Sigmoid colon (tissue), 6 donors: ENCODE measurements at regions not wholly inside any gene's neighbourhood (a gene's known extent, or its start where the extent isn't known, plus 50 kb on each side); places are given as distances from the start of the nearest gene placed in this dataset.

Source experiments
- DNase-seq: peaks from one replicate; pipeline ENCODE4 v3.0.0-alpha.2; 2019
- H3K27ac ChIP-seq, 4 donors: fragments of 200-600 bp; sonication (generic); one replicate each; pipeline ENCODE4 v1.5.1; 2016 to 2019; ENCODE audit warnings: mild to moderate bottlenecking in 1 of 4
- H3K27me3 ChIP-seq, 3 donors: fragments of 200-600 bp; sonication (generic); one replicate each; pipeline ENCODE4 v1.5.1; 2019; ENCODE audit warnings: mild to moderate bottlenecking in 1 of 3
- H3K36me3 ChIP-seq, 4 donors: fragments of 200-600 bp; sonication (generic); one replicate each; pipeline ENCODE4 v1.5.1; 2016 to 2019
- H3K4me1 ChIP-seq, 4 donors: fragments of 200-600 bp; sonication (generic); one replicate each; pipeline ENCODE4 v1.5.1; 2017 to 2019
- H3K4me3 ChIP-seq, 4 donors: fragments of 200-600 bp; sonication (generic); one replicate each; pipeline ENCODE4 v1.5.1; 2017 to 2019; ENCODE audit warnings: mild to moderate bottlenecking in 2 of 4, moderate library complexity in 1 of 4
- H3K9me3 ChIP-seq, 4 donors: fragments of 200-600 bp in 3 of 4; sonication (generic) in 3 of 4; one replicate each; pipeline versions ENCODE4 v1.5.1 to v1.6.1; 2013 to 2019
- EP300 ChIP-seq, 4 donors: sonication (generic); formaldehyde crosslinking; IDR thresholded peaks; one replicate each; pipeline ENCODE4 v1.6.1; 2017; ENCODE audit warnings: antibody characterized with exemption in 4 of 4
- POLR2A ChIP-seq, 2 donors: fragments of 450-650 bp; IDR thresholded peaks; one replicate each; pipeline ENCODE4 v1.6.1; 2016; ENCODE audit warnings: antibody characterized with exemption in 2 of 2, mild to moderate bottlenecking in 2 of 2, moderate library complexity in 2 of 2
- POLR2AphosphoS5 ChIP-seq, 4 donors: sonication (generic); formaldehyde crosslinking; IDR thresholded peaks; one replicate each; pipeline ENCODE4 v1.6.1; 2017; ENCODE audit warnings: antibody characterized with exemption in 4 of 4
- WGBS, 2 donors: extraction: QIAGEN DNeasy Blood & Tissue Kit; methylation state at CpG; one replicate each; pipeline ENCODE4 v1.1.7; 2013; 5-methylcytosine and 5-hydroxymethylcytosine counted together
- intact Hi-C: fragments of 100-400 bp; cut with DNase I; formaldehyde crosslinking; loops from one replicate; pipeline ENCODE4 v1.15.1; 2023
- TF ChIP-seq, protein P1 (sequence below), 4 experiments: fragments of 450-650 bp in 3 of 4; fragments of 200-600 bp in 1 of 4; IDR thresholded peaks; one replicate each; pipeline ENCODE4 v1.5.1; 2016 to 2019; ENCODE audit warnings: antibody characterized with exemption in 4 of 4, mild to moderate bottlenecking in 3 of 4, moderate library complexity in 2 of 4
- donor health status: healthy with polysubstance abuse.
- donor health status: healthy.

DNA sequence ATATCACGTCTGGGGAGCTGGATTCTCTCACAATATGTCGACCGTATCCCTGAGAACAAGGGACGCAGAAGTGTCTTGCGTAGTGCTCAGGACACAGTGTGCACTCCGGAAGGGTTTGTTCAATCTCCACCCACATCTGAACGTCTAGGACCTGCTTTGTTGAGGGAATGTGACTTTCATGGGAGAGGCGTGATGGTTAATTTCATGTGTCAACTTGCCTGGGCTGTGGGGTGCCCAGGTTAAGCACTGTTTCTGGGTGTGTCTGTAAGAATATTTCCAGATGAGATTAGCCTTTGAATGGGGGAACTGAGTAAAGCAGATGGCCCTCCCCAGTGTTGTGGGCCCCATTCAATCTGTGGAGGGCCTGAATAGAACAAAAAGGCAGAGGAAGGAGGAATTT is 80.4 kb upstream of the SFMBT2 start:
- TF ChIP-seq POLR2AphosphoS5 (IDR thresholded peaks at IDR 0.05) (no peak), POLR2A (IDR thresholded peaks at IDR 0.05) (no peak), EP300 (IDR thresholded peaks at IDR 0.05) (no peak)
- TF ChIP-seq, protein P1, sequence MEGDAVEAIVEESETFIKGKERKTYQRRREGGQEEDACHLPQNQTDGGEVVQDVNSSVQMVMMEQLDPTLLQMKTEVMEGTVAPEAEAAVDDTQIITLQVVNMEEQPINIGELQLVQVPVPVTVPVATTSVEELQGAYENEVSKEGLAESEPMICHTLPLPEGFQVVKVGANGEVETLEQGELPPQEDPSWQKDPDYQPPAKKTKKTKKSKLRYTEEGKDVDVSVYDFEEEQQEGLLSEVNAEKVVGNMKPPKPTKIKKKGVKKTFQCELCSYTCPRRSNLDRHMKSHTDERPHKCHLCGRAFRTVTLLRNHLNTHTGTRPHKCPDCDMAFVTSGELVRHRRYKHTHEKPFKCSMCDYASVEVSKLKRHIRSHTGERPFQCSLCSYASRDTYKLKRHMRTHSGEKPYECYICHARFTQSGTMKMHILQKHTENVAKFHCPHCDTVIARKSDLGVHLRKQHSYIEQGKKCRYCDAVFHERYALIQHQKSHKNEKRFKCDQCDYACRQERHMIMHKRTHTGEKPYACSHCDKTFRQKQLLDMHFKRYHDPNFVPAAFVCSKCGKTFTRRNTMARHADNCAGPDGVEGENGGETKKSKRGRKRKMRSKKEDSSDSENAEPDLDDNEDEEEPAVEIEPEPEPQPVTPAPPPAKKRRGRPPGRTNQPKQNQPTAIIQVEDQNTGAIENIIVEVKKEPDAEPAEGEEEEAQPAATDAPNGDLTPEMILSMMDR (IDR thresholded peaks at IDR 0.05) = no peak
- no peaks in the 10 kb centered on the region for H3K4me1 ChIP-seq
- WGBS, 2 donors = 86 to 91% methylated on average over 8 of the region's 8 CpGs
- DNase-seq = no peak
- H3K36me3 ChIP-seq = no peaks in the 10 kb centered on the region
- intact Hi-C loops = no loop called here
- H3K27ac ChIP-seq = no peak overlapping the region
- H3K4me3 ChIP-seq = no peak overlapping the region
- no peaks in the 10 kb centered on the region for H3K9me3 ChIP-seq
- peaks cover 0 to 3% (median 0%) of the 10 kb centered on the region in 3 donors for H3K27me3 ChIP-seq

GRCh38 chr10:7488418-7488829 is 77.6 kb upstream of the SFMBT2 start:
- 24 to 61% methylated on average over 6 of the region's 6 CpGs for WGBS, 2 donors
- Histone ChIP-seq H3K9me3 (no peaks in the 10 kb centered on the region), H3K4me3 (no peak overlapping the region), H3K27me3 (peaks cover 0 to 5% (median 0%) of the 10 kb centered on the region in 3 donors), H3K4me1 (no peaks in the 10 kb centered on the region), H3K36me3 (no peaks in the 10 kb centered on the region), H3K27ac (peak overlapping the region in 3 of 4 donors; percentile 5 to 41 (median 15))
- TF ChIP-seq EP300 (IDR thresholded peaks at IDR 0.05) (no peak), POLR2A (IDR thresholded peaks at IDR 0.05) (no peak), POLR2AphosphoS5 (IDR thresholded peaks at IDR 0.05) (peak; percentile 32 to 68 (median 51))
- TF ChIP-seq, protein P1 (IDR thresholded peaks at IDR 0.05) = no peak
- intact Hi-C loops = no loop called here
- DNase-seq = peak; percentile 86

GRCh38 chr10:7487528-7487927 is 76.7 kb upstream of the SFMBT2 start:
- 11 to 37% methylated on average over 2 of the region's 2 CpGs for WGBS, 2 donors
- Histone ChIP-seq H3K36me3 (no peaks in the 10 kb centered on the region), H3K27me3 (peaks cover 0 to 5% (median 0%) of the 10 kb centered on the region in 3 donors), H3K4me1 (no peaks in the 10 kb centered on the region), H3K9me3 (no peaks in the 10 kb centered on the region), H3K27ac (peak overlapping the region in 1 of 4 donors; percentile 5), H3K4me3 (no peak overlapping the region)
- intact Hi-C loops = no loop called here
- no peak for DNase-seq
- TF ChIP-seq POLR2A (IDR thresholded peaks at IDR 0.05) = no peak
- TF ChIP-seq, protein P1 (IDR thresholded peaks at IDR 0.05) = no peak
- TF ChIP-seq POLR2AphosphoS5 (IDR thresholded peaks at IDR 0.05) = no peak
- TF ChIP-seq EP300 (IDR thresholded peaks at IDR 0.05) = no peak

DNA sequence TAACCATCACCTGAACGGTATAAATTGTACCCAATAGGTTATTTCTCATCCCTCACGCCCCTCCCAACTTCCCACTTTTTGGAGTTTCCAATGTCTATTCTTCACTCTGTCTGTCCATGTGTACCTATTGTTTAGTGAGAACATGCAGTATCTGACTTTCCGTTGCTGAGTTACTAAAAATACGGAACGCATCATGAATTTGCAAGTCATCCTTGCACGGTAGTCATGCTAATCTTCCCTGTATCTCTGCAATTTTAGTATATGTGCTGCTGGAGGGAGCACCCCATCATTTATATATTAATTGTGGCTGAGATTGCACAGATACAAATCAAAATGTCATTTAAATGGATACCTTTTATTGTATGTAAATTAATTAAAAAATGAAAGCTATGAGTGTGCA is 75.7 kb upstream of the SFMBT2 start:
- TF ChIP-seq, protein P1 (IDR thresholded peaks at IDR 0.05) = no peak
- no peak for TF ChIP-seq POLR2AphosphoS5 (IDR thresholded peaks at IDR 0.05)
- no peak for TF ChIP-seq EP300 (IDR thresholded peaks at IDR 0.05)
- TF ChIP-seq POLR2A (IDR thresholded peaks at IDR 0.05) = no peak
- Histone ChIP-seq H3K27me3 (peaks cover 0 to 5% (median 0%) of the 10 kb centered on the region in 3 donors), H3K9me3 (no peaks in the 10 kb centered on the region), H3K36me3 (no peaks in the 10 kb centered on the region), H3K4me1 (no peaks in the 10 kb centered on the region), H3K27ac (no peak overlapping the region), H3K4me3 (no peak overlapping the region)
- no peak for DNase-seq
- intact Hi-C loops = no loop called here
- 86 to 94% methylated on average over 6 of the region's 6 CpGs for WGBS, 2 donors

DNA sequence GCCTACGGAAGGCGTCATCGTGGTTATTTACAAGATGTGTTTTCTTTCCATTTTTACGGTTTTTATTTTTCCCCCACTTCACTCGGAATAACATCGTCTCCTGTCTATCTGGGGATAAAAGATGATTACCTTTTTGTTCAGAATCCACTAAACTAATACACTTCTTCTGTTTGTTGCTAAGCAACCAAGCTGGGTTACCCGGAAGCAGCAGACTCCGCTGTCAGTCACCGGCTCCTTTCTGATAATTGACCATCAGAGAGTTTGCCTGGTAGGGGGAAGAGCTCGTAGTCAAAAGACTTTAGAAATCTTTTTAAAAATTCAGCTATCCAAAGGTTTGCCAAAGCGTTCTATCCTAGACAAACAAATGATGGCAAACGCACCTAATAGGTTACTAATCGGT is 75.0 kb upstream of the SFMBT2 start:
- no peak for DNase-seq
- H3K27me3 ChIP-seq = peaks cover 0 to 5% (median 0%) of the 10 kb centered on the region in 3 donors
- TF ChIP-seq, protein P1 (IDR thresholded peaks at IDR 0.05) = no peak
- TF ChIP-seq POLR2AphosphoS5 (IDR thresholded peaks at IDR 0.05) = no peak
- 74 to 85% methylated on average over 13 of the region's 13 CpGs for WGBS, 2 donors
- no peaks in the 10 kb centered on the region for H3K9me3 ChIP-seq
- H3K4me1 ChIP-seq = no peaks in the 10 kb centered on the region
- H3K36me3 ChIP-seq = no peaks in the 10 kb centered on the region
- H3K4me3 ChIP-seq = no peak overlapping the region
- no peak overlapping the region for H3K27ac ChIP-seq
- intact Hi-C loops = no loop called here
